ENCODE measurements at regions not wholly inside any gene's neighbourhood (a gene's known extent, or its start where the extent isn't known, plus 50 kb on each side); places are given as distances from the start of the nearest gene placed in this dataset.
"Not testable (repeated sequence)": the region's sequence is repeated elsewhere in the genome, so short reads cannot be mapped to it uniquely, and the experiment has no call there.

DNA sequence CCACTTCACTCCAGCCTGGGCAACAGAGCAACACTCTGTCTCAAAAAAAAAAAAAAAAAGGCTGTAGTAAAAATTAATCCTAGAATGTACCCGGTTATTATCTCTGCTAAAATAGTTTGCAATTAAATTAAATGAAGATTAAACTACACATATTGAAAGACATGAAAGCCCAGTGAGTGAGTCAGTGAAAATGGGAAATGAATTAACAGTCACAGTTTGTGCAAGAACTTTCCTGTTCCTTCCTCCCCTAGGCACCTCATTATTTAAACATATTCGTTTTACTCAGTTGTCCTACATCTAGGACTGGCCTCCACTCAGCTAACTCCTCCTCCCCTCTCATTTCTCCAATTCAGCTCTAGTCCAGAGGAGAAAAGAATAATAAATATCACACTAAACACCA is 94.9 kb upstream of the ADORA2B start:
- TF ChIP-seq ELF4 (IDR thresholded peaks at IDR 0.05); BHLHE40 (IDR thresholded peaks at IDR 0.05; ENCODE audit: borderline replicate concordance); FOXA1 (IDR thresholded peaks at IDR 0.05); TARDBP (IDR thresholded peaks at IDR 0.05); NFRKB (IDR thresholded peaks at IDR 0.05); SP1 (IDR thresholded peaks at IDR 0.05); L3MBTL2 (conservative IDR thresholded peaks at IDR 0.05); HDGF (IDR thresholded peaks at IDR 0.05; ENCODE audit: borderline replicate concordance); FOXM1 (IDR thresholded peaks at IDR 0.05; ENCODE audit: borderline replicate concordance): not testable (repeated sequence)

Measured in HEK293T (cell line).